ENCODE measurements at regions not wholly inside any gene's neighbourhood (a gene's known extent, or its start where the extent isn't known, plus 50 kb on each side); places are given as distances from the start of the nearest gene placed in this dataset.

DNA sequence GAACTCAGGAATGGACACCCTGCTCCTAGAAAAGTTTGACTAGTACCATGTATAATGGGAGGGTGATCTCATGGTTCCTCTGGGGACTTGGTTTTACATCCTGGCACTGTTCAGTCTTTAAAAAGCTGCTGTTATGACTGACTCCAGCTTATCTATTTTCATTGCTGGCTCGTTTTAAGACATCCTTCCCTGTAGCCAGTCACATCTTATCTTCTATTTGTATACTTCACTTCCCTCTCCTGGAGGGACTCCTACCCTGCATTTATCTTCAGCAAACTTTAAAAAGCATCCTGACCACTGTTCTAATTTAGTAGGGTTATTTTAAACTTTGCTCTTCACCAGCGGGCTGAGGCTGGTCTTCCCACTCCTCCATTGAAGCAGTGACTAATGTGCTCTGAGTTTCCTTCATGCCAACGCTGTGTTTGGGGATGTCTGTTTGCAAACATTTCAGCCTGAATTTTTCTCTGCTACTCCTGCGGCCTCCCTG lies 72.9 kb upstream of the ARMC3 start (continued):
- TF ChIP-seq, protein P1, sequence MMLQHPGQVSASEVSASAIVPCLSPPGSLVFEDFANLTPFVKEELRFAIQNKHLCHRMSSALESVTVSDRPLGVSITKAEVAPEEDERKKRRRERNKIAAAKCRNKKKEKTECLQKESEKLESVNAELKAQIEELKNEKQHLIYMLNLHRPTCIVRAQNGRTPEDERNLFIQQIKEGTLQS (IDR thresholded peaks at IDR 0.05) = no peak; the same call in 1 of the 2 replicates
- TF ChIP-seq, protein P1 (CRISPR knock-in tag; conservative IDR thresholded peaks at IDR 0.05) = no peak
- peak; percentile 38; the same call in 1 of the 2 replicates for TF ChIP-seq ELF1 (tag; IDR thresholded peaks at IDR 0.05)
- no peak for TF ChIP-seq ARID3A (IDR thresholded peaks at IDR 0.05; ENCODE audit: borderline replicate concordance, low read depth, low read length)
- TF ChIP-seq CEBPZ (IDR thresholded peaks at IDR 0.05; ENCODE audit: borderline replicate concordance, low read depth, low read length) = no peak
- TF ChIP-seq, protein P2, sequence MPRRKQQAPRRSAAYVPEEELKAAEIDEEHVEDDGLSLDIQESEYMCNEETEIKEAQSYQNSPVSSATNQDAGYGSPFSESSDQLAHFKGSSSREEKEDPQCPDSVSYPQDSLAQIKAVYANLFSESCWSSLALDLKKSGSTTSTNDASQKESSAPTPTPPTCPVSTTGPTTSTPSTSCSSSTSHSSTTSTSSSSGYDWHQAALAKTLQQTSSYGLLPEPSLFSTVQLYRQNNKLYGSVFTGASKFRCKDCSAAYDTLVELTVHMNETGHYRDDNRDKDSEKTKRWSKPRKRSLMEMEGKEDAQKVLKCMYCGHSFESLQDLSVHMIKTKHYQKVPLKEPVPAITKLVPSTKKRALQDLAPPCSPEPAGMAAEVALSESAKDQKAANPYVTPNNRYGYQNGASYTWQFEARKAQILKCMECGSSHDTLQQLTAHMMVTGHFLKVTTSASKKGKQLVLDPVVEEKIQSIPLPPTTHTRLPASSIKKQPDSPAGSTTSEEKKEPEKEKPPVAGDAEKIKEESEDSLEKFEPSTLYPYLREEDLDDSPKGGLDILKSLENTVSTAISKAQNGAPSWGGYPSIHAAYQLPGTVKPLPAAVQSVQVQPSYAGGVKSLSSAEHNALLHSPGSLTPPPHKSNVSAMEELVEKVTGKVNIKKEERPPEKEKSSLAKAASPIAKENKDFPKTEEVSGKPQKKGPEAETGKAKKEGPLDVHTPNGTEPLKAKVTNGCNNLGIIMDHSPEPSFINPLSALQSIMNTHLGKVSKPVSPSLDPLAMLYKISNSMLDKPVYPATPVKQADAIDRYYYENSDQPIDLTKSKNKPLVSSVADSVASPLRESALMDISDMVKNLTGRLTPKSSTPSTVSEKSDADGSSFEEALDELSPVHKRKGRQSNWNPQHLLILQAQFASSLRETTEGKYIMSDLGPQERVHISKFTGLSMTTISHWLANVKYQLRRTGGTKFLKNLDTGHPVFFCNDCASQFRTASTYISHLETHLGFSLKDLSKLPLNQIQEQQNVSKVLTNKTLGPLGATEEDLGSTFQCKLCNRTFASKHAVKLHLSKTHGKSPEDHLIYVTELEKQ (CRISPR knock-in tag; IDR thresholded peaks at IDR 0.05) = no peak
- TF ChIP-seq, protein P3, sequence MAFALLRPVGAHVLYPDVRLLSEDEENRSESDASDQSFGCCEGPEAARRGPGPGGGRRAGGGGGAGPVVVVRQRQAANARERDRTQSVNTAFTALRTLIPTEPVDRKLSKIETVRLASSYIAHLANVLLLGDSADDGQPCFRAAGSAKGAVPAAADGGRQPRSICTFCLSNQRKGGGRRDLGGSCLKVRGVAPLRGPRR (CRISPR knock-in tag; IDR thresholded peaks at IDR 0.05) = no peak
- no peak; the same call in 1 of the 2 replicates for TF ChIP-seq STAG1 (CRISPR knock-in tag; IDR thresholded peaks at IDR 0.05; ENCODE audit: borderline replicate concordance)
- TF ChIP-seq, protein P4, sequence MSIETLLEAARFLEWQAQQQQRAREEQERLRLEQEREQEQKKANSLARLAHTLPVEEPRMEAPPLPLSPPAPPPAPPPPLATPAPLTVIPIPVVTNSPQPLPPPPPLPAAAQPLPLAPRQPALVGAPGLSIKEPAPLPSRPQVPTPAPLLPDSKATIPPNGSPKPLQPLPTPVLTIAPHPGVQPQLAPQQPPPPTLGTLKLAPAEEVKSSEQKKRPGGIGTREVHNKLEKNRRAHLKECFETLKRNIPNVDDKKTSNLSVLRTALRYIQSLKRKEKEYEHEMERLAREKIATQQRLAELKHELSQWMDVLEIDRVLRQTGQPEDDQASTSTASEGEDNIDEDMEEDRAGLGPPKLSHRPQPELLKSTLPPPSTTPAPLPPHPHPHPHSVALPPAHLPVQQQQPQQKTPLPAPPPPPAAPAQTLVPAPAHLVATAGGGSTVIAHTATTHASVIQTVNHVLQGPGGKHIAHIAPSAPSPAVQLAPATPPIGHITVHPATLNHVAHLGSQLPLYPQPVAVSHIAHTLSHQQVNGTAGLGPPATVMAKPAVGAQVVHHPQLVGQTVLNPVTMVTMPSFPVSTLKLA (conservative IDR thresholded peaks at IDR 0.05) = no peak
- no peak for TF ChIP-seq STAT5A (IDR thresholded peaks at IDR 0.05; ENCODE audit: borderline replicate concordance, low read length)
- no peak for TF ChIP-seq SIN3A (IDR thresholded peaks at IDR 0.05; ENCODE audit: borderline replicate concordance in 2 of 2, control insufficient read depth in 1 of 2, low read depth in 2 of 2, low read length in 2 of 2)
- no peak for TF ChIP-seq EHMT2 (IDR thresholded peaks at IDR 0.05)
- TF ChIP-seq ZNF347 (CRISPR knock-in tag; IDR thresholded peaks at IDR 0.05; ENCODE audit: low read depth) = no peak
- no peak for TF ChIP-seq CBX3 (IDR thresholded peaks at IDR 0.05; ENCODE audit: borderline replicate concordance in 1 of 2, low read length in 2 of 2)
